ENCODE measurements at regions not wholly inside any gene's neighbourhood (a gene's known extent, or its start where the extent isn't known, plus 50 kb on each side); places are given as distances from the start of the nearest gene placed in this dataset.

- TF ChIP-seq EP300 (IDR thresholded peaks at IDR 0.05) = no peak
- no peak for TF ChIP-seq CTCF (IDR thresholded peaks at IDR 0.05)
- TF ChIP-seq POLR2A (IDR thresholded peaks at IDR 0.05) = no peak
- no peak for TF ChIP-seq POLR2AphosphoS5 (IDR thresholded peaks at IDR 0.05)
Measured at GRCh38 chr5:10892911-10893215, 131.8 kb upstream of the DAP start.

Measured in suprapubic skin (tissue), 4 donors.